GF-D8 (cell line): ENCODE measurements at regions not wholly inside any gene's neighbourhood (a gene's known extent, or its start where the extent isn't known, plus 50 kb on each side); places are given as distances from the start of the nearest gene placed in this dataset.

Experiments used
- DNase-seq: peaks from one replicate; lab custom pipeline; 2025; lab: John Stamatoyannopoulos, UW

DNA sequence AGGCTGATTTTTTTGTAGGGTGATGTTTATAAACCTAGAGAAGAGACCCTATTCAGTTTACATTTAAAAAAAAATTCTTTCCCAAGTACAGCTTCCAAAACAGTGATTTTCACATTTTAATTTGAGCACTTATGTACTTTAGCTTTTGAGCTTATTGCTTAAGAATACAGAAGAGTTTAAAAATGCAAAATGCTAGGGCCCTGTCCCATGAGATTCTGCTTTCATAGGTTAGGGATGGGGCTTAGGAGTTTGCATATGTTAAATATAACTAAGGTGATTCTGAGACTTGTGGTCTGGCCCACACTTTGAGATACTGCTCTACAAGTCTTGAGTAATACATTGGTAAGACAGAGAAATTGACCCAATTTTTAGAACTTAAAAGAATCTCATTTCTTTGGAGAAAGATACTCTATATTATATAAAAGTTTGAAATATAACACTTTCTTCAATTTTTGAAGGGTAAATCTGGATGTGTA, 137.3 kb upstream of the CWC22 start:
- DNase-seq: no peak

GRCh38 chr2:180143633-180144337, 136.7 kb upstream of the CWC22 start:
- DNase-seq: no peak

GRCh38 chr2:180141600-180141999, 134.5 kb upstream of the CWC22 start:
- DNase-seq: no peak

- no peak for DNase-seq
Measured at GRCh38 chr2:180133736-180134135, 126.6 kb upstream of the CWC22 start.

DNA sequence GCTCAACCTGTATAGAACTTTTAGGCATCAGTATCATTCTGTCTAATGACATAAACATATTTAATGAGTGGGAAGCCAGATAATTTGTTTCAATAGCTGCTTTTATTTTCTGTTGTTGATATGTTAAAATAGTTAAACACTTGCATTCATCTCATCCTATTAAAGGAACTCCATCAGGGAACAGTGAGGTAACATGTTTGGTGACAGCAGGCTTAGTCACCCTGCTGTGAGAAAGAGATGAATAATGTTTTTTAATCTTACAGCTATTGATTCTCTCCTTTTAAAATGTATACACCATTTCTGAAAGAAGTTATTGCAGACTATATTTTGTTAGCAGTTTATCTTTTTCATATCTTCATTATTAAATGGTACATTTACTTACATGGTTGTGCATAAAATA, 123.3 kb upstream of the CWC22 start:
- DNase-seq: no peak

GRCh38 chr2:180128861-180129260, 121.8 kb upstream of the CWC22 start:
- no peak for DNase-seq

GRCh38 chr2:180125245-180125962, 118.3 kb upstream of the CWC22 start:
- no peak for DNase-seq

DNA sequence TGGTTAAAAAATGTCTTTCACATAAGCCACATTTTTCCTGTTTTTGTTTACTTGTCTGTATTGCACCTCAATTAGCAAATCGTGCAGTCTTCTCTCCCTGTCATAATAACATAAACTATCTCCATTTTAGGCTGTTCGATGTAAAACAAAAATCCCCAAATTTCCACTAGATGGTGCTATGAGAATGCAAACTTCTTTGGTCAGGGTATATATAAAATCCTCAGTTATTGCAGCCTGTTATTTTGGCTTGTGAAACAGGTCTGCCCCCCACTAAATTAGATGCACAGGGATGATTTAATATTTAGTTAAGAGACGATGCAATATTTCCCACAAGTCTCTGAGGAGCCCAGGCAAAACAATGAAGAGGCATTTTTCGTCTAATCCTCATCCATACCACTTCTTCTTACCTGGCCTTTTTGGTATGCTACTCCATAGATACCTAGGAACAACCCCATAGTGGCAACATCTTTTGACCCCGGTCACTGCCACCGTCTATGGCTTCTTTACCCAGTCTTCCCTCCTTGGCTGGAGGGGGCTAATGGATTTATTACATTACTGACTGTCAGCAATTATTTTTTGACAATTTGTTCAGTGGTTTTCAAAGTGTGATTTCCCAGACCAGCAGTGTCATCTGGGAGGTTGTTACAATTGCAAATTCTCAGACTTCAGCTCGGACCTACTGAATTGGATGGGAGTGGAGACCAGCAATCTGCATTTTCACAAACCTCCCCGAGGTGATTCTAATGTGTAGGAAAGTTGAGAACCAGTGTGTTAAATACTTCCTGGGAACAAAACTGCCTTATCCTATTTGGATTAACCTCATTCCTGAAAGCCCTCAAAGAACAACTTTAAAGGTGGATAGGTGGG, 117.4 kb upstream of the CWC22 start:
- DNase-seq: no peak

- DNase-seq: no peak
Measured at GRCh38 chr2:180122874-180123273, 115.8 kb upstream of the CWC22 start.

DNA sequence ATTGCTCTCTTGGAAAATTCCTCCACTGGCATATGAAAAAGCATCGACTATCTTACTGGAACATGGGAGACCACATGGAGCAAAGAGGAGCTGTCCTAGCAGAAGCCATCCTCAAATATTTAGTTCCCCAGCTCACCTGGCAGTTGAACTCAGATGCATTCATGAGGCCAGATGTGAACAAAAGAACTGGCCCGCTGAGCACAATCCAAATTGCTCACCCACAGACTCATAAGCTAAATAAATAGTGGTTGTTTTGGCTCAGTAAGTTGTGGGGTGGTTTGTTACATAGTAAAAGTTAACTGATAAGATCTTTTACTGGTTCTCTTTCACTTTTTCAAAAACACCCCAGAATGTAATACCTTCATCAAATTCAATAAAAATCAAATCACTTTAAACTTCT, 108.6 kb upstream of the CWC22 start:
- no peak for DNase-seq

- no peak for DNase-seq
Measured at GRCh38 chr2:180115269-180115668, 108.2 kb upstream of the CWC22 start.

- DNase-seq: no peak
Measured at GRCh38 chr2:180111901-180112300, 104.8 kb upstream of the CWC22 start.

DNA sequence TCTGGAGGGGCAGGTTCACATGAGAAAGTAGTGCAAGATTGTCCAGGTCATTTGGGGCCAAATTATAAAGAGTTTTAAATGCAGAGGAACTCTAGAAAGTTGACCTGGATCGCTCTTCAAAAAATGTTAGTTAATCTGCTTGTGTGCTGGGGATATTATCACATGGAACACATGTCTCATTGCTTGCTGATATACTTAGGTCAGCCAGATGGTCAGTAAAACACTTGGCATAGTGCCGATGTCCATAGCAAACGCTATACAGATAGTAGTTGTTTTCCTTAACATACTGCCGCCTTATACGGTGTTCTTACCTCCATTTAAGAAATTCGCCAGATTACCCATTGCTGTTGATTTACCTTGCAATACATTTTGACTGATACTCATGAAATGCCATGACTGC, 103.4 kb upstream of the CWC22 start:
- no peak for DNase-seq

DNA sequence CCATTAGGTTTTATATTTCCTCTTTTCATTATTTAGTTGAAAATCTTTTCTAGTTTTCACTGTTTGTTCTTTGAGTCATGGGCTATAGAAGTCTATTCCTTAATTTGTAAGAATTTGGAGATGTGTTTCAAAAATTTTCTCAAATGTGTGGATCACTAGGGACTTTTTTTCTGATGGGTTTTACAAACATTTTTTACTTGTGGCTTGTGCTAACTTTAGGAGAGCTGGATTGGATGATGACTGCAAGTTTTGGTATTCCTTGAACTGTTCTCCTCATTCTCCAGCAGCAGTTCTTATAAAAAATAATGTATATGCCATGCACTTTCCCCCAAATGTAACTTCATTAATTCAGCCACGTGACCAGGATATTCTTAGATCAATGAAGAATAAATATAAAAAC, 94.7 kb upstream of the CWC22 start:
- no peak for DNase-seq

GRCh38 chr2:180099308-180099707, 92.2 kb upstream of the CWC22 start:
- no peak for DNase-seq

GRCh38 chr2:180085144-180085543, 78.0 kb upstream of the CWC22 start:
- DNase-seq: no peak

GRCh38 chr2:180077295-180077906, 70.3 kb upstream of the CWC22 start:
- DNase-seq: no peak

DNA sequence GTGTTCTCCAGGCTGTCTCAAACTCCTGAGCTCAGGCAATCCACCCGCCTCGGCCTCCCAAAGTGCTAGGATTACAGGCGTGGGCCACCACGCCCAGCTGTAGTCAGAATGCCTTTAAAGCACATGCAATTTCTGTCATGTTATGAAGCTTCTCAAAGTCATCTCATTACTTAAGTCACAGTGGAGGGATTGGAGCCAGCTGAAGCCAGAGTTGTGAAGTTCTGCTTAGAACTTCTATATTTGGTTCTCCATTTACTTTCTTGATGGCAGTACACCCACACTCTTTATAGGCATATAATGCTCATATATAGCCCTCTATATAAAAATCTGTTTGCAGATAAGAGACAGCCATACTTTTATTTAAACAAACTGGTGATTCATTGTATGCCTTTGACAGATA, 68.8 kb upstream of the CWC22 start:
- no peak for DNase-seq

GRCh38 chr2:180071797-180072196, 64.7 kb upstream of the CWC22 start:
- DNase-seq: no peak

DNA sequence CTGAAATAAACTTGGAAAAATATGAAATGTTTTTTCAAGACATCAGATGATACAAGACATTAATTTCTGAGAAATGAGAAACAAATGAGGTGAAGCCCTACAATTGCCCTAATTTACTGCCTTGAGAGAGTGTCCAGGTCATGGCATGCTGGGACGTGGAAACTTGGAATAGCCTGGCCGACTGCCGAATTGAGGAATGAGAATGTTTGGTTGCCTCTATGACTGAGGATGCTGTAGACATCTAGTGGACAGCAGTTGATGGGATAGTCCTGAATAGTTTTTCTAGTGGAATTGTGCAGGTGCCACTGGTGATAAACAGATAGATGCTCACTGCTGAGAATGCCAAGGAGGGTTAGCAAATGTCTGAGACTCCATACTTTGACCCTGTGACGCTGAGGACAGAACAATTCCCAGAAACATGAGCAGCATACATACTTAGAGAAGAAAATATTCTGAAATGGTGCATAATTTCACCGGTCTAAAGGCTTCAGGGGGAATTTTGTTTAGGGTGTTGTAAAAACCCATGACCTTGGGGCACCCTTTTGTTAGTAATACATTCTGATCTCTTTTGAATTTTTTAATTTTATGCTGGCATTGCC, 56.5 kb upstream of the CWC22 start:
- no peak for DNase-seq

- no peak for DNase-seq
Measured at GRCh38 chr2:180062178-180062577, 55.1 kb upstream of the CWC22 start.

GRCh38 chr2:180061546-180061945, 54.4 kb upstream of the CWC22 start:
- no peak for DNase-seq
